Stimulated activated CD4-positive, alpha-beta T cell treated with anti-CD3 and anti-CD28 coated beads, Interleukin-12 subunit alpha, Interleukin-12 subunit beta, amount 100 ng/mL, for 4 hours (primary cell): ENCODE measurements at regions not wholly inside any gene's neighbourhood (a gene's known extent, or its start where the extent isn't known, plus 50 kb on each side); places are given as distances from the start of the nearest gene placed in this dataset.

ENCODE experiments used
- DNase-seq: peaks from one replicate; pipeline ENCODE4 v3.0.0-alpha.2; 2020

- DNase-seq = no peak
Observed at GRCh38 chr16:65876624-65877023, 489.9 kb upstream of the CDH5 start.

DNA sequence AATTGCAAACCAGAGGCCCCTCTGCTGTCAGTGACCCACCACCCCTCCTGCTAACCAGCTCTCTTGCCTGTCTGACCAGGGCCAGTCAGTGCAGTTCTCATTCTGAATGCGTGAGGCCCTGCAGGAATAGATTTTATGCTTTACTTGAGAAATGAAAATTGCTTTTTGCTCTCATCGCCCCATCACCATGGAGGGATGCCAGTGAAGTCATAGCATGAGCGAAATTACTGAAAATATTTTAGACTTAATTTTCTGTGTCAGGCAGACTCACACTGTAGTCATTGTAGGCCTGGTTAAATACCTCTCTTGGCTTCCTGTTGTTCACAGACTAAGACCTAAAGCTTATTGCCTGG is 490.5 kb upstream of the CDH5 start:
- DNase-seq = no peak

DNA sequence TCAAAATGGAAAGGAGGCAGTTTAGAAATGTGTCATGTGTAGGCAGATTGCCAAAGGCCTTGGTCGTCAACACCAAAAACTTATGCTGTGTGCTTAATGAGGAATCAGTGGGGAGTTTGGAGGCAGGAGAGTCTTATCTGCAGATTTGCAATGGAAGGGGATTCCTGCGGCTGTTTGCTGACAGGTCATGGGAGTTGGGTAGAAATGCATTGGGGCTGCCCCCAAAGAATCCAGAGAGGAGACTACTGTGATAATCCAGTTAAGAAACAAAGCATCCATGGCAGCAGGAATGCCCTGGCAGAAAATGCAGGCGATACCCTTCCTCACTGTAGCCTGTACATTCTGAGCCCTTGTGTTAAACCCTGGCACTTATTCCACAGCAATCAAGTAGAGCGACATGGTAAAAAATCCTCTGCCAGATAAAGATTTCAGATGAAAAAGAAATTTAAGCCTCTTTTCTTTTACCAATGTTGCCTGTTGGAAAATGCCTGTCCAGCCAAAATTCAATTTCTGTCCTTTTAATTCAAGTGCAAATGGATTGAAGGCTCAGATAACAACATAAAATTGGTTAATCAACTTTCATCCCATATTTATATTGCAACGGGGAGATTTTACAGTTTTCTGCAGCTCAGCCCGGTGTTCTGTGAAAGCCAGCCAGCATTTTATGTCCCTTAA is 491.0 kb upstream of the CDH5 start:
- no peak for DNase-seq

DNA sequence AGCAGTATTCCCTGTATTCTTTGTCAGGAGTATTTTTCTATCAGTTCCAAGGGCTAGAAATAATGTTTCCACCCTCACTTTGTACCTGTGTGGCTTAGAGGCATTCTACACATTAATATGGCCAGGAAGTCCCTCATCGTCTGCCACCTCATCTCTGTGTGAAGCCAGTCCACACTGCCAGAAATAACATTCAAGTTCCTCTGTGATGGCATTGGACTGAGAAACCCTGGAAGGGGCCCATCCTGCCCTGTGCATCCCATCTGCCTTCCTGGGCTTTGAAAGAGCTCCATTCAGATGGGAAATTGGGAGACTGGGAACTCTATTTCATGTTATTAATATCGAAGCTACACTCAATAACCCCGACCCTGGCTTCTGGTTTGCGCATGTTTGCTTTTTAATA is 497.2 kb upstream of the CDH5 start:
- DNase-seq = no peak

DNA sequence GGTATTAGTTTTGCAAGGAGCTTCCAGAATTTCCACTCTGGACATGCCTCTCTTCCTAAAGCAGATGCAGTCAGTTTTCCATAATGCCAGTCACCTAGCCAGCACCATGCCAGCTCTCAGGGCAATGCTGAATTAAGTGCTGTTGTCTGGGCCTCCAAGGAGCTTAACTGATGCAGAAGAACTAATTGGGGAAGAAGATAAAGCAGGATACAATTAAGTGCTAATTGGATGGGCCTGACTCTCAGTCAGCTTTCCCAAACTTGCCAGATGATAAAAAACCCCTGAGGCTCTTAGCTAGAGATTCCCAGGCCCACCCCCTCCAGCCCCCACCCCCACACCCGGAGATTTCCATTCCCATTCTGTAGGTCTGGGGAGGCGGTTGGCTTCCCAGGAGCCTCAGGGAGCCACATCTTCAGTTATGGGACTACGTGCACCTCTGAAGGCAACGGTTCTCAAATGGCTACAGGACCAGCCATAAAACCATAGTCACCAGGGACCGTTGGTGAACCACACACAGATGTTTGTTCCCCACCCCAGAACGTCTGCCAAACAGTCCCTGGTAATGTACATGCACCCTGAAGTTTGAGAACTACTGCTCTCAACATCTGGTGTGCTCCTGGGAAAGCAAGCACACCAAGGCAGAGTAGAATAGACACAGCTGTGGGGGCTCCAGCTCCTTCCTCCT is 499.1 kb upstream of the CDH5 start:
- no peak for DNase-seq

DNA sequence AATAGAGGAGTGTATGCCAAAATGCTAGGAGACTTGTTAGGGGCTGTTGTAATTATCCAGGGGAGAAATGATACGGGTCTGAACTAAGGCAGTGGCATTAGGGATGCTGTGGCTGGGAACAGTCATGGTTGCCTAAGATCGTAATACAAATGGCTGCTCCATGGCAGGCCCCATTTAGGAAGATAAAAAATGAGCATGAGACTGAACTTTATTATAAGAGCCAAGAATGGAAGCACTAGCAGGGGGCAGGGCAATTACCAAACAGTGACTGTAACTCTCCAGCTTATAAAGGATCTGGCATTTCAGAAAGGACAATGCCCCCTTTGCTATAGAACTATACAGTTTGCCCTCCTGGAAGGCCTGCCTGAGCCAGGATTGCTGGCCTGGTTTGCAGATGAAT is 503.3 kb upstream of the CDH5 start:
- DNase-seq = no peak

- DNase-seq = no peak
Observed at GRCh38 chr16:65861131-65861731, 505.3 kb upstream of the CDH5 start.

DNA sequence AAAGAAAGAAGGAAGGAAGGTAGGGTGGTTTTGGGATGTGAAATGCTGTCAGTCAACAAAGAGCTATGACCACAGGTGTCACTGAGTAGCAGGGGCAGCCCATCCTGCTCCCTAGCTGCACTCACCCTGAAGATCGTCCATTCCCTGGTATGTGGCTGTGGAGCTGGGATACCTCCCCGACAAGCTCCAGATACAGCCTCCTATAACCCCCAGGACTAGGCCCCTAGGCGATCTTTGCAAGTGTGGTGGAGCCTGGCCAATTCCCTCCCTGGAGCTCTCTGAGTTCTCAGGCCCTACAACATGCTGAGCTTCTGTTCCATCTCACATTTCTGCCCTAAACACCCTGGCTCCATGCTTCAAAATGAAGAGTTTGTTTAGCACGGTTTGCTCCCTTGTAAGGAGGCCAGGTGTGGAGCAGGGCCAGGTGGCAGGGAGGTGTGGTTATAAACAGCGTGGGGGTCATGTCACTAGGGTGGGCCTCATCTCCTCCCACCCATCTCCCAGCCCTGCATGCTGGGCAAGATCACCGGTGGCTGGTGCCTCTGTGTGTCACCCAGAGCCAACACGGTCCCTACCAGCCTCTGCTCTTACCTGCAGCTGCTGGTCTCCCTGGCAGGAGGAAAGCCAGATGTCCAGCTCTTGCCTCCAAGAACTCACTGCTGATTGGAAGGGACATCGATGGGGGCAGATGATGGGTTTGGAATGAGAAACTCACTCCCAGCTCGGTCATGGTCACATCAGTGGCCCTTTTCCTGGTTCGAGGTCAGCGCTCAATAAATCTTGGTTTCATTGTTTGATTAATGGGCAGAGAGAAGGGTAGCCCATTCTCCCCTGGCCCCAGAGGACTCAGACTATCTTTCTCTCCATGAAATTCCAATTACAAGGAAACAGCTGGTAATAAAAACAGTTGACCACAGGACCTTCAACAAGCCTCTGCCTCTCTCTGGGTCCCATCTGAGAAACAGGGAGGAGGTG is 511.0 kb upstream of the CDH5 start:
- no peak for DNase-seq

- DNase-seq = no peak
Observed at GRCh38 chr16:65846210-65846602, 520.3 kb upstream of the CDH5 start.

DNA sequence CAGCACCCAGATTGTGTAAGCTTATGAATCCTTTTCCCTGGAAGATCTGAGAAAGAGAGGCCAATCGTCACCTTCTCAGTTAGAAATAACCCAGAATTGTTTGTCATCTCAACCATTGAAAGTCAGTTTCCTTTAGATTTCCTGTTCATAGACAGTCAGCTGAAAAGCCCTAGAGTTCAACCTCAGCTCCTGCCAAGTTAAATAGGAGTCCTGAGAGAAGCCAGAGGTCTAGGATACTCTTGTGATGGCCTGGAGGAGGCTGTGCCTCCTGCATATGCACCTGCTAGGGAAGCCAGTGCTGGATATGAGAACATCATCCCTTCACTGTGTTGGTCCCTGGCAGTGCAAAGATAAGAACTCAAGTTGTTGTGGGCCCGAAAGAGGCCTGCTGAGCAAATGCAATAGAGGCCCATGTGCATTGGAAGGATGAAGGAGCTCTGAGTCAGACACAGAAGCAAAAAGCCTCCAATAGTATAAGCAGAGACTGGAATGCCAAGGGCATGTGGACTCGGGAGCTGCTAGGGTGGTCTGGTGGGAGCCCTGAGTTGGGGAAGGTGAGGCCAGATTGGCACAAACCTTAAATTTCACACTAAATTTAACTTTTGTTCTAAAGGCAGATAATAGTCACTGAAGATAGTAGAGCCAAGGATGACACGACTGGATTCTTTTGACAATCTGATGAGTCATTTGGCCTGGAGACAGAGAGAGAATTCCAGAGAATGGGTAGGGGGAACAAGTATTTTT is 520.9 kb upstream of the CDH5 start:
- DNase-seq = no peak

DNA sequence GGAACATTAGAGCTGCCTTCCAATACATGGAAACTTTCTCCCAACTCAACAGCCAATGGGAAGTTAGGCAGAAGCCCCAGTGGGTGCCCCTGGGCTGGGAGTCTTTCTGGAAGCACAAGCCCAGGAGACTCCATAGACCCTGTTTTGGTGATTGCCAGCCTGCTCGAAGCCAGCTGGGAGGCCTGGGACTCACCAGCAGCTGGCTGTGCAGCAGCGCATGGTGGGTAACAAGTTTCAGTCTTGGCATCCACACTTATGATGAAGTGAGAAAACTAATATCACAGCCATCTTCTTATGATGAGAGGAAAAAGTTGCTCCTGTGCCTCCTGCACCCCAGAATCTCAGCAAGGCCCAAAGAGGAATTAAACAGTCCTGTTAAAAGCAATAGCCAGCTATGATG is 522.5 kb upstream of the CDH5 start:
- DNase-seq = no peak

- no peak for DNase-seq
Observed at GRCh38 chr16:65842067-65842466, 524.4 kb upstream of the CDH5 start.

DNA sequence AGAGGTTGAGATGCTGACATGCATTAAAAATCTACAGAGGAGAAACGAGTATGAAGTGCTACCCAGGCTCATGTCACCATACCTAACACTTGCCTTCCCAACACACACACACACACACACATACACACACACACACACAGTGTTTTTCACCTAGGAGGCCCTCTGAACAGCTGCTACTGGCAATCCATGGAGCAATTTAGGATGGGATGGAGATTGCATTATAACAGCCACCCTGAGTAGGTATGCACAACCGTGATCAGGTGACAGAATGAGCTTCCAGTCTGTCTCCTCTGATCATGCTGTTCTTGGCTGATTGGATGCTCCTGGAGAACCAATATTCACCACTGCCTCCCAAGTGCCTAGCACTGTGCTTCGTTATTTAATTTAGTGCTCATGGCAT is 528.5 kb upstream of the CDH5 start:
- no peak for DNase-seq

- DNase-seq = no peak
Observed at GRCh38 chr16:65837464-65837863, 529.0 kb upstream of the CDH5 start.

- DNase-seq = no peak
Observed at GRCh38 chr16:65834688-65835087, 531.8 kb upstream of the CDH5 start.

DNA sequence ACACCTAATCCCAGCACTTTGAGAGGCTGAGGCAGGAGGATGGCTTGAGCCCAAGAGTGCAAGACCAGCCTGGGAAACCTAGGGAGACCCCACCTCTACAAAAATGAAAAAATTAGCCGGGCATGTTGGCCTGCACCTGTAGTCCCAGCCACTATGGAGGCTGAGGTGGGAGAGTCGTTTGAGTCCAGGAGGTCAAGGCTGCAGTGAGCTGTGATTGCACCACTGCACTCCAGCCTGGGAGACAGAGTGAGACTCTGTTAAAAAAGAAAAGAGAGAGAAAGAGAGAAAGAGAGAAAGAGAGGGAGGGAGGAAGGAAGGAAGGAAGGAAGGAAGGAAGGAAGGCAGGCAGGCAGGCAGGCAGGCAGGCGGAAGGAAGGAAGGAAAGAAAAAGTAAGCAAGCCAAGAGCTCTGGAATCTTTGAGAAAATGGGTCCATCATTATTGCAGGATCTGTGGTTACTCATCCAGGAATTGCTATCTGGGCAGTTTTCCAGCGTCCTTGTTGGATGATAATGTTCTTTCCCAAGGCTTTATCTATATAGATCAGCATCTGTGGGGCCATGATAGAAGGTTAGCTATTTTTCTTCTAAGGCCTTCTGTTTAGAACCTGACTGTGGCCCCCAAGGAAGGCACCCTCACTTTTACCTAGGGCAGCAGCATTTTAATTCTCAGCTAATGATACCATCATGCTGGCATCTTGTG is 533.2 kb upstream of the CDH5 start:
- DNase-seq = no peak

- no peak for DNase-seq
Observed at GRCh38 chr16:65832679-65833078, 533.8 kb upstream of the CDH5 start.

GRCh38 chr16:65831903-65832666 is 534.4 kb upstream of the CDH5 start:
- no peak for DNase-seq

GRCh38 chr16:65829076-65829475 is 537.4 kb upstream of the CDH5 start:
- DNase-seq = no peak

- no peak for DNase-seq
Observed at GRCh38 chr16:65828296-65828695, 538.2 kb upstream of the CDH5 start.

GRCh38 chr16:65827231-65827630 is 539.3 kb upstream of the CDH5 start:
- DNase-seq = no peak
